Adrenal gland (tissue), 5 donors: ENCODE measurements at regions not wholly inside any gene's neighbourhood (a gene's known extent, or its start where the extent isn't known, plus 50 kb on each side); places are given as distances from the start of the nearest gene placed in this dataset.

Experiments used
- CTCF ChIP-seq, 6 experiments: fragments of 450-650 bp in 4 of 6; fragments of 200-600 bp in 2 of 6; sonication (generic) in 1 of 6; IDR thresholded peaks; 1 replicate in 5 of 6; 2 replicates in 1 of 6; pipeline versions ENCODE4 v1.5.1 to v1.8.0; 2016 to 2021; ENCODE audit warnings: antibody characterized with exemption in 6 of 6, mild to moderate bottlenecking in 2 of 6, moderate library complexity in 1 of 6
- POLR2A ChIP-seq, 2 donors: fragments of 450-650 bp; IDR thresholded peaks; one replicate each; pipeline ENCODE4 v1.6.1; 2017; ENCODE audit warnings: antibody characterized with exemption in 2 of 2, mild to moderate bottlenecking in 2 of 2, moderate library complexity in 1 of 2
- donor health status: DM: no; HTN: no; CAD: no.

DNA sequence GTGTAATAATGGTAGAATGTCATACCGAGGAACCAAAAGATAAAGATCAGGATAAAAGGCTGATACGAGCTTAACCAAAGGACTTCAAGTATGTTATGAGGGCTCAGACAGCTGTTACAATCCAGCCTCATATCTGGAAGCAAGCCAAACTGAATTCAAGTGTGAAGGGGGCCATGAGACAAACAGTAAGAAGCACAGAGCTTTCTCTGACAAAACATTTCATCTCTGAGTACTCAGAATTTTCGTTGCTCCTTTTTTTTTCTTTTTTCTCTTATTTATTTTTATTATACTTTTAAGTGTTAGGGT is 52.9 kb upstream of the CD180 start:
- TF ChIP-seq CTCF (IDR thresholded peaks at IDR 0.05) (no peak), POLR2A (IDR thresholded peaks at IDR 0.05) (no peak)
